A673 (cell line): ENCODE measurements at regions not wholly inside any gene's neighbourhood (a gene's known extent, or its start where the extent isn't known, plus 50 kb on each side); places are given as distances from the start of the nearest gene placed in this dataset.

Source experiments
- EZH2 ChIP-seq: fragments of 200-600 bp; sonication (generic); IDR thresholded peaks from 2 replicates; pipeline ENCODE4 v1.6.1; 2017; ENCODE audit warnings: borderline replicate concordance, low read depth, mild to moderate bottlenecking, mixed read lengths, antibody characterized with exemption, low read length; ENCODE audit not compliant: poor library complexity, severe bottlenecking
- TF ChIP-seq, protein P1 (sequence below): fragments of 300-800, 200-600 bp; sonication (generic); conservative IDR thresholded peaks from 2 replicates; pipeline ENCODE4 v1.5.1; 2017; ENCODE audit warnings: low read depth, mild to moderate bottlenecking, antibody characterized with exemption, low read length, moderate library complexity, mixed read lengths

DNA sequence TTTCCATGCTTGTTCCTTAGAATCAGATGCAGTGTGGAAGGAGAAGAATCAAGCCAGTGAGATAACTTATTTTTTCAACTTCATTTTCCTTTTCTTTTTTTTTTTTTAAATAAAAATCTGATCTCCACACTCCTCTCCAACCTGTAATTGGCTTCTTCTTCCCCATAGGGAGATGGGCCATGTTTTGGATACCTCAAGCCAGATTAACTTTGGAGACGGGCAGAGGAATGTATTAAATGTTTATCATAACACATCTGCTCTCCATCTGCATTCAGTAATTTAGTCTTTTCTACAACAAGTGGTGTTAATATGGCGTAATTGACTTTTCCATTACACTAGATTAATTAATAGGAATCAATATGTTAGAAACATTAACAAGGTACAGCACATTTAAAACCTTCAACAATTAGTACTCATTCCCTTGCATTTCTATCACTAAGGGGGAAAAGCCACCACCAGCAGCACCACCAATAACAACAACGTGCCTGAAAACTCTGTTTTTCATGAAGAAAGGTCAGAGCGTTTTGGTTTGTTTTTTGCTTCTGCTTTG lies 244.1 kb downstream of the MYCN start:
- TF ChIP-seq, protein P1, sequence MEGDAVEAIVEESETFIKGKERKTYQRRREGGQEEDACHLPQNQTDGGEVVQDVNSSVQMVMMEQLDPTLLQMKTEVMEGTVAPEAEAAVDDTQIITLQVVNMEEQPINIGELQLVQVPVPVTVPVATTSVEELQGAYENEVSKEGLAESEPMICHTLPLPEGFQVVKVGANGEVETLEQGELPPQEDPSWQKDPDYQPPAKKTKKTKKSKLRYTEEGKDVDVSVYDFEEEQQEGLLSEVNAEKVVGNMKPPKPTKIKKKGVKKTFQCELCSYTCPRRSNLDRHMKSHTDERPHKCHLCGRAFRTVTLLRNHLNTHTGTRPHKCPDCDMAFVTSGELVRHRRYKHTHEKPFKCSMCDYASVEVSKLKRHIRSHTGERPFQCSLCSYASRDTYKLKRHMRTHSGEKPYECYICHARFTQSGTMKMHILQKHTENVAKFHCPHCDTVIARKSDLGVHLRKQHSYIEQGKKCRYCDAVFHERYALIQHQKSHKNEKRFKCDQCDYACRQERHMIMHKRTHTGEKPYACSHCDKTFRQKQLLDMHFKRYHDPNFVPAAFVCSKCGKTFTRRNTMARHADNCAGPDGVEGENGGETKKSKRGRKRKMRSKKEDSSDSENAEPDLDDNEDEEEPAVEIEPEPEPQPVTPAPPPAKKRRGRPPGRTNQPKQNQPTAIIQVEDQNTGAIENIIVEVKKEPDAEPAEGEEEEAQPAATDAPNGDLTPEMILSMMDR, result no peak
- no peak for TF ChIP-seq EZH2
